NCI-H2107 treated with DMSO at 0.1 percent for 48 hours (cell line): ENCODE measurements at regions not wholly inside any gene's neighbourhood (a gene's known extent, or its start where the extent isn't known, plus 50 kb on each side); places are given as distances from the start of the nearest gene placed in this dataset.

Experiments
- DNase-seq: peaks from one replicate; lab custom pipeline; 2025; ENCODE audit not compliant: unreplicated experiment; lab: John Stamatoyannopoulos, UW

GRCh38 chr1:114315631-114316030, 162.0 kb upstream of the SYT6 start:
- no peak for DNase-seq

GRCh38 chr1:114314576-114314975, 160.9 kb upstream of the SYT6 start:
- DNase-seq = no peak

- DNase-seq = no peak
Observed at GRCh38 chr1:114314098-114314497, 160.4 kb upstream of the SYT6 start.

- no peak for DNase-seq
Observed at GRCh38 chr1:114310695-114311271, 157.1 kb upstream of the SYT6 start.

- no peak for DNase-seq
Observed at GRCh38 chr1:114302821-114303220, 149.2 kb upstream of the SYT6 start.

- no peak for DNase-seq
Observed at GRCh38 chr1:114299331-114299975, 145.8 kb upstream of the SYT6 start.

GRCh38 chr1:114298008-114298407, 144.3 kb upstream of the SYT6 start:
- no peak for DNase-seq

GRCh38 chr1:114296413-114296812, 142.7 kb upstream of the SYT6 start:
- DNase-seq = no peak

- DNase-seq = no peak
Observed at GRCh38 chr1:114295321-114295720, 141.7 kb upstream of the SYT6 start.

- DNase-seq = no peak
Observed at GRCh38 chr1:114292835-114293234, 139.2 kb upstream of the SYT6 start.

GRCh38 chr1:114292194-114292593, 138.5 kb upstream of the SYT6 start:
- DNase-seq = no peak

GRCh38 chr1:114290776-114291175, 137.1 kb upstream of the SYT6 start:
- no peak for DNase-seq

GRCh38 chr1:114290341-114290740, 136.7 kb upstream of the SYT6 start:
- no peak for DNase-seq

- no peak for DNase-seq
Observed at GRCh38 chr1:114289824-114290223, 136.2 kb upstream of the SYT6 start.

- no peak for DNase-seq
Observed at GRCh38 chr1:114289306-114289705, 135.6 kb upstream of the SYT6 start.

GRCh38 chr1:114286960-114287359, 133.3 kb upstream of the SYT6 start:
- no peak for DNase-seq

GRCh38 chr1:114286179-114286578, 132.5 kb upstream of the SYT6 start:
- no peak for DNase-seq

GRCh38 chr1:114282751-114283403, 129.2 kb upstream of the SYT6 start:
- DNase-seq = peak; percentile 77

GRCh38 chr1:114278911-114279310, 125.2 kb upstream of the SYT6 start:
- no peak for DNase-seq

- no peak for DNase-seq
Observed at GRCh38 chr1:114278430-114278829, 124.8 kb upstream of the SYT6 start.

GRCh38 chr1:114274621-114275317, 121.1 kb upstream of the SYT6 start:
- DNase-seq = no peak

GRCh38 chr1:114272593-114272992, 118.9 kb upstream of the SYT6 start:
- no peak for DNase-seq
